HG03103 (cell line): ENCODE measurements at regions not wholly inside any gene's neighbourhood (a gene's known extent, or its start where the extent isn't known, plus 50 kb on each side); places are given as distances from the start of the nearest gene placed in this dataset.

Experiments
- ATAC-seq: cut with Tn5 transposase; IDR thresholded peaks from one replicate; pipeline ENCODE4 v1.9.1; 2021; ENCODE audit warnings: low read depth; ENCODE audit not compliant: unreplicated experiment

- ATAC-seq, result no peak
Observed at GRCh38 chr6:150651808-150652470, 52.3 kb downstream of the PLEKHG1 start.

- ATAC-seq, result no peak
Observed at GRCh38 chr6:150652848-150653613, 53.3 kb downstream of the PLEKHG1 start.

GRCh38 chr6:150654608-150655007 is 54.9 kb downstream of the PLEKHG1 start:
- ATAC-seq, result no peak

GRCh38 chr6:150656156-150656555 is 56.5 kb downstream of the PLEKHG1 start:
- ATAC-seq, result no peak

GRCh38 chr6:150658421-150658820 is 58.7 kb downstream of the PLEKHG1 start:
- ATAC-seq, result no peak

- ATAC-seq, result no peak
Observed at GRCh38 chr6:150659046-150659763, 59.5 kb downstream of the PLEKHG1 start.

GRCh38 chr6:150661216-150662007 is 61.7 kb downstream of the PLEKHG1 start:
- ATAC-seq, result no peak

GRCh38 chr6:150662814-150663213 is 63.1 kb downstream of the PLEKHG1 start:
- ATAC-seq, result no peak

GRCh38 chr6:150664091-150664490 is 64.4 kb downstream of the PLEKHG1 start:
- ATAC-seq, result no peak

GRCh38 chr6:150666071-150666470 is 66.4 kb downstream of the PLEKHG1 start:
- no peak for ATAC-seq

GRCh38 chr6:150667359-150667758 is 67.7 kb downstream of the PLEKHG1 start:
- no peak for ATAC-seq

GRCh38 chr6:150667977-150668716 is 68.5 kb downstream of the PLEKHG1 start:
- no peak for ATAC-seq

- ATAC-seq, result no peak
Observed at GRCh38 chr6:150668900-150669302, 69.2 kb downstream of the PLEKHG1 start.

GRCh38 chr6:150670311-150670710 is 70.6 kb downstream of the PLEKHG1 start:
- no peak for ATAC-seq

GRCh38 chr6:150672800-150673199 is 73.1 kb downstream of the PLEKHG1 start:
- no peak for ATAC-seq

GRCh38 chr6:150673720-150674346 is 74.1 kb downstream of the PLEKHG1 start:
- ATAC-seq, result no peak

- no peak for ATAC-seq
Observed at GRCh38 chr6:150676344-150676743, 76.7 kb downstream of the PLEKHG1 start.

- no peak for ATAC-seq
Observed at GRCh38 chr6:150676772-150677171, 77.1 kb downstream of the PLEKHG1 start.

GRCh38 chr6:150680510-150680909 is 80.8 kb downstream of the PLEKHG1 start:
- ATAC-seq, result no peak
